ENCODE measurements at regions not wholly inside any gene's neighbourhood (a gene's known extent, or its start where the extent isn't known, plus 50 kb on each side); places are given as distances from the start of the nearest gene placed in this dataset.

DNA sequence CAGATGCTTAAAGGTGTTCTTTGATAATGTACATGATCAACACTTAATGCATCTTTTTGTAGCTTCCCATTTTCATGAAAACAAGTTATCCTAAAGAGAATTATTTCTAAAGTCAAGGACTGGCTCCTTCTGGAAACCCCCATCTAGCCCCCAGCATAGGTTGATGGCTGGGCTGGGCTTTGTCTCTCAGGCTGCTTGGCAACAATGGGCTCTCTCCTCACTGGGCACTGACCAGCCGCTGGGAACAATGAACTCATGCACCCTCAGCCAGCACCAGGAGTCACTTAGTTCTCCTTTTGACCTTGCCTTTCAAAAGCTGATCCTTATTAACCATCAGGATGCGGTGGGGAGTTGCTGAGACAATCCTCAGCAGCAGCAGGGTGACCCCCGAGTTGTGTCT lies 293.0 kb upstream of the PLXNA2 start:
- TF ChIP-seq EZH2phosphoT487 (conservative IDR thresholded peaks at IDR 0.05; ENCODE audit: low read length), result no peak
- TF ChIP-seq, protein P1, sequence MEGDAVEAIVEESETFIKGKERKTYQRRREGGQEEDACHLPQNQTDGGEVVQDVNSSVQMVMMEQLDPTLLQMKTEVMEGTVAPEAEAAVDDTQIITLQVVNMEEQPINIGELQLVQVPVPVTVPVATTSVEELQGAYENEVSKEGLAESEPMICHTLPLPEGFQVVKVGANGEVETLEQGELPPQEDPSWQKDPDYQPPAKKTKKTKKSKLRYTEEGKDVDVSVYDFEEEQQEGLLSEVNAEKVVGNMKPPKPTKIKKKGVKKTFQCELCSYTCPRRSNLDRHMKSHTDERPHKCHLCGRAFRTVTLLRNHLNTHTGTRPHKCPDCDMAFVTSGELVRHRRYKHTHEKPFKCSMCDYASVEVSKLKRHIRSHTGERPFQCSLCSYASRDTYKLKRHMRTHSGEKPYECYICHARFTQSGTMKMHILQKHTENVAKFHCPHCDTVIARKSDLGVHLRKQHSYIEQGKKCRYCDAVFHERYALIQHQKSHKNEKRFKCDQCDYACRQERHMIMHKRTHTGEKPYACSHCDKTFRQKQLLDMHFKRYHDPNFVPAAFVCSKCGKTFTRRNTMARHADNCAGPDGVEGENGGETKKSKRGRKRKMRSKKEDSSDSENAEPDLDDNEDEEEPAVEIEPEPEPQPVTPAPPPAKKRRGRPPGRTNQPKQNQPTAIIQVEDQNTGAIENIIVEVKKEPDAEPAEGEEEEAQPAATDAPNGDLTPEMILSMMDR (IDR thresholded peaks at IDR 0.05; ENCODE audit: insufficient read depth, low read length, poor library complexity, severe bottlenecking), result no peak

Data from SU-DHL-6 (cell line).